PC-9 (cell line): ENCODE measurements at regions not wholly inside any gene's neighbourhood (a gene's known extent, or its start where the extent isn't known, plus 50 kb on each side); places are given as distances from the start of the nearest gene placed in this dataset.

Experiments
- EZH2 ChIP-seq: fragments of 200-600 bp; sonication (generic); IDR thresholded peaks from 2 replicates; pipeline ENCODE4 v1.8.0; 2017; ENCODE audit warnings: antibody characterized with exemption, low read depth
- TF ChIP-seq, protein P1 (sequence below): fragments of 200-600 bp; sonication (generic); conservative IDR thresholded peaks from 2 replicates; pipeline ENCODE4 v1.6.1; 2017; ENCODE audit warnings: mixed run types, antibody characterized with exemption, mild to moderate bottlenecking, moderate library complexity

DNA sequence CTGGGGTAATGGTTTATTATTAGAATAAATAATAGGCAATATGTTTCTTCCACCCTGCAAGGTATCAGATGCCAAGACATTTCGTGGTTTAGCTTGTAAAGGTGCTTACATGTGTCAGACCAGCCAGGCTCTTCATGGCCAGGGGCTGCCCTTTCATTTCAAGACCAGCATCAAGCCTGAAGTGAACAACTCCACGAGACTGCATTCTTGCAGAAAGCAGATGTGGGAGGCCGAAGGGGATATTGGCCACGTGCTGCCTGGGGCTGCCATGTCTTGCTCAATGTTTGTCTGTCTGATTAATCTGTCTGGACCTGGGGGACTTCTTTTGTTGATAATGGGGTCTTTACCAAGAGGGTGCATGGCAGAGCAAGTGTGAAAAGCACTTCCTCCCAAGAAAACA, 294.2 kb upstream of the RBFOX1 start:
- TF ChIP-seq, protein P1, sequence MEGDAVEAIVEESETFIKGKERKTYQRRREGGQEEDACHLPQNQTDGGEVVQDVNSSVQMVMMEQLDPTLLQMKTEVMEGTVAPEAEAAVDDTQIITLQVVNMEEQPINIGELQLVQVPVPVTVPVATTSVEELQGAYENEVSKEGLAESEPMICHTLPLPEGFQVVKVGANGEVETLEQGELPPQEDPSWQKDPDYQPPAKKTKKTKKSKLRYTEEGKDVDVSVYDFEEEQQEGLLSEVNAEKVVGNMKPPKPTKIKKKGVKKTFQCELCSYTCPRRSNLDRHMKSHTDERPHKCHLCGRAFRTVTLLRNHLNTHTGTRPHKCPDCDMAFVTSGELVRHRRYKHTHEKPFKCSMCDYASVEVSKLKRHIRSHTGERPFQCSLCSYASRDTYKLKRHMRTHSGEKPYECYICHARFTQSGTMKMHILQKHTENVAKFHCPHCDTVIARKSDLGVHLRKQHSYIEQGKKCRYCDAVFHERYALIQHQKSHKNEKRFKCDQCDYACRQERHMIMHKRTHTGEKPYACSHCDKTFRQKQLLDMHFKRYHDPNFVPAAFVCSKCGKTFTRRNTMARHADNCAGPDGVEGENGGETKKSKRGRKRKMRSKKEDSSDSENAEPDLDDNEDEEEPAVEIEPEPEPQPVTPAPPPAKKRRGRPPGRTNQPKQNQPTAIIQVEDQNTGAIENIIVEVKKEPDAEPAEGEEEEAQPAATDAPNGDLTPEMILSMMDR: no peak
- TF ChIP-seq EZH2: no peak
